ENCODE measurements at regions not wholly inside any gene's neighbourhood (a gene's known extent, or its start where the extent isn't known, plus 50 kb on each side); places are given as distances from the start of the nearest gene placed in this dataset.
A peak's percentile ranks its signal among the peaks of the same experiment; 100 is the strongest.
"Not testable (repeated sequence)": the region's sequence is repeated elsewhere in the genome, so short reads cannot be mapped to it uniquely, and the experiment has no call there.

- not testable (repeated sequence) for DNase-seq
Observed at GRCh38 chr10:22467393-22467792, 122.1 kb downstream of the SPAG6 start.

GRCh38 chr10:22468570-22469320, 123.4 kb downstream of the SPAG6 start:
- DNase-seq: no peak

GRCh38 chr10:22473044-22473443, 127.7 kb downstream of the SPAG6 start:
- no peak for DNase-seq

GRCh38 chr10:22473459-22473858, 128.2 kb downstream of the SPAG6 start:
- no peak for DNase-seq

GRCh38 chr10:22475651-22476600, 130.6 kb downstream of the SPAG6 start:
- DNase-seq: peak; percentile 54

GRCh38 chr10:22476601-22477321, 131.5 kb downstream of the SPAG6 start:
- no peak for DNase-seq

GRCh38 chr10:22477334-22478287, 132.3 kb downstream of the SPAG6 start:
- no peak for DNase-seq

GRCh38 chr10:22478555-22479334, 133.4 kb downstream of the SPAG6 start:
- DNase-seq: no peak

- no peak for DNase-seq
Observed at GRCh38 chr10:22479419-22479818, 134.1 kb downstream of the SPAG6 start.

- DNase-seq: no peak
Observed at GRCh38 chr10:22481106-22481505, 135.8 kb downstream of the SPAG6 start.

- no peak for DNase-seq
Observed at GRCh38 chr10:22481687-22482539, 136.6 kb downstream of the SPAG6 start.

GRCh38 chr10:22483132-22483531, 137.8 kb downstream of the SPAG6 start:
- DNase-seq: no peak
